NCI-H2171 (cell line): ENCODE measurements at regions not wholly inside any gene's neighbourhood (a gene's known extent, or its start where the extent isn't known, plus 50 kb on each side); places are given as distances from the start of the nearest gene placed in this dataset.
A peak's percentile ranks its signal among the peaks of the same experiment; 100 is the strongest.
"Not testable (repeated sequence)": the region's sequence is repeated elsewhere in the genome, so short reads cannot be mapped to it uniquely, and the experiment has no call there.

ENCODE experiments used
- DNase-seq: peaks from one replicate; lab custom pipeline; 2025; lab: John Stamatoyannopoulos, UW

GRCh38 chr15:62643572-62643971, 399.0 kb upstream of the TPM1 start:
- DNase-seq: no peak

DNA sequence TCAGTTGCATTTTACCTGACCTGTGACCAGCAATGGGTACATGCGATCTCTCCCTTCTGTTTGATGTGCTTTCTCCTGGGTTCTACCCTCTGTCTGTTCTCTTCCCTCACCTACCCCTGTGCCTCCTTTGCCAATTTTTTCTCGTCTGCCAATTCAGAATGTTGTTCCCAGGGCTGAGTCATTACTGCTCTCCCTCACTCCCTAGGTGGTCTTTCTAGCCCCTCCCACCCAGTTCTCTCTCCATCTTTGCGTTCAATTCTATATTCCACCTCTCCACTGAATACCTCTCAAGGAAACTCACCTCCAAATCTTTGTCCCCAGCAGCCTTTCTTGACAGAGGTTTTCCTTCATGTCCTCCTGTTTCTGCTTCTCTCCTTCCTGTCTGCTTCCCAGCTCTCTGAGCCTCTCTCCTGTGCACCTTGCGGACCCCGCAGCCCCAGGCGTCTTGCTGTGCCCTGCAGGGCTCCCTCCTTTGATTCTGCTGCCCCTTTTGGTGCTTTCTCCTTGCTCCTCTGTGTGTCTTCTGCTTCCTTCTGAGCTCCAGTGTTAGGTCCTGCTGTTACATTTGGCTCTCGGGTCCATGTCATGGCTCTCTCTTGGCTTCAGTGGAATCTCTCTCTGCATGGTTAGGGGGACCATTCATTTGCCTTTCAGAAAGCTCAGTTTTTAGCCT, 398.2 kb upstream of the TPM1 start:
- DNase-seq: no peak

GRCh38 chr15:62644889-62645742, 397.4 kb upstream of the TPM1 start:
- peak; percentile 73 for DNase-seq

GRCh38 chr15:62647202-62647842, 395.2 kb upstream of the TPM1 start:
- no peak for DNase-seq

- no peak for DNase-seq
Measured at GRCh38 chr15:62647843-62648505, 394.6 kb upstream of the TPM1 start.

DNA sequence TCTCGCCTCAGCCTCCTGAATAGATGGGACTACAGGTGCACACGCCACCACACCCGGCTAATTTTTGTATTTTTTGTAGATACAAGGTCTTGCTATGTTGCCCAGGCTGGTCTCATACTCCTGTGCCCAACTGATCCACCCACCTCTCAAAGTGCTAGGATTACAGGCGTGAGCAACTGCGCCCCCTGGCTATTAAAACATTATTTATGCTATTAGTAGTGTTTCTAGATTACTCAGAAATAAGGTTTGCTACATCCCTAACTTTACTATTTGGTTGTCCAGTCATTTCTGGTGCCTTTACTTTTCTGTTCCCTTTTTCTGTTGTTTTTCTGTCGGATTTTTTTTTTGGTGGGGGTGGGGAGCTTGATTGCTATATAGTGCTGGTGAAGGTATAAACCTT, 393.6 kb upstream of the TPM1 start:
- no peak for DNase-seq

- DNase-seq: no peak
Measured at GRCh38 chr15:62649793-62650420, 392.6 kb upstream of the TPM1 start.

DNA sequence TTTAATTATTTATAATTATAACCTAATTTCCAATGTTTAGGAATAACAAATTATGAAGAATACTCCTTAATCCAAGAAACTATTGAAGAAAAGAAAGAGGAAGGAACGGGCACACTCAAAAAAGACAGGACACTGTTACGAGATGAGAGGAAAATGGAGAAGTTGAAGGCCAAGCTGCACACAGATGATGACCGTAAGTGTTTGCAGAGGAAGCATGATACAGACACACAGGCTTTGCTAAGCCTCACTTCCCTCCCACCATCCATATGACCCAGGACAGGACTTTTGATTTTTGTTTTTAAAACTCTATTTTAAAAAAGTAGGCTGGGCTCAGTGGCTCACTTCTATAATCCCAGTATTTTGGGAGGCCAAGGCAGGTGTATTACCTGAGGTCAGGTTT, 389.4 kb upstream of the TPM1 start:
- no peak for DNase-seq

GRCh38 chr15:62656071-62656470, 386.5 kb upstream of the TPM1 start:
- DNase-seq: no peak

DNA sequence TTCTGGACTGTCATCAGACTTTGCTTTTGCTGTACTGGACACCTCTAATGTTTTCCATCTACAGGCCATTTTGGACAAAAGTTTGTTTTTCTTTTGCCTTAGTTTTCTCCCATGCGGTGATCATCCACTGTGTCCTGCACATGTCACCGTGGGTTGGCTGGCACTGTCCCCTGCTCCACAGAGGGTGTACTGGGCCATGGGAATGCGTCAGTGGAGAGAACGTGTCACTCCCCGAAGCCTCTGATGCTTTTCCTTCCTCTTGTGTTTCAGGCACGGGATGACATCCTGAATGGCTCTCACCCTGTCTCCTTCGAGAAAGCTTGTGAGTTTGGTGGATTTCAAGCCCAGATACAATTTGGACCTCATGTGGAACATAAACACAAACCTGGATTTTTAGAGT, 385.0 kb upstream of the TPM1 start:
- DNase-seq: not testable (repeated sequence)

GRCh38 chr15:62658498-62658897, 384.0 kb upstream of the TPM1 start:
- DNase-seq: no peak

DNA sequence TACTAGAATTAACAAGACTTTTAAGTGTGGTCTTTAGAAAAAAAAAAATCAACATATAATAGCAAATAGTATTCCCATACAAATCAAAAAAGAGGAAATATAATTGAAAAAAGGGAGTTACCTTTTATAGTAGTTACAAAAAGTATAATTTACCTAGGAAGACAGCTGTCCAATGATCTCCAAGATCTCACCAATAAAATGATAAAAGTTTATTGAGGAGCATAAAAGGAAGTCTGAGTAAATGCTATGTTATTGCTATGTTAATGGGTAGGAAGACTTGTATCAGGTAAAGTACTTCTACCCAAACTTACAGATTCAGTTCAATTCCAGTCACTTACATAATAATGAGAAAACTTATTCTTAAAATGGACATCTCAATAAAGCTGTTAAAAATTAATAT, 379.0 kb upstream of the TPM1 start:
- DNase-seq: no peak

DNA sequence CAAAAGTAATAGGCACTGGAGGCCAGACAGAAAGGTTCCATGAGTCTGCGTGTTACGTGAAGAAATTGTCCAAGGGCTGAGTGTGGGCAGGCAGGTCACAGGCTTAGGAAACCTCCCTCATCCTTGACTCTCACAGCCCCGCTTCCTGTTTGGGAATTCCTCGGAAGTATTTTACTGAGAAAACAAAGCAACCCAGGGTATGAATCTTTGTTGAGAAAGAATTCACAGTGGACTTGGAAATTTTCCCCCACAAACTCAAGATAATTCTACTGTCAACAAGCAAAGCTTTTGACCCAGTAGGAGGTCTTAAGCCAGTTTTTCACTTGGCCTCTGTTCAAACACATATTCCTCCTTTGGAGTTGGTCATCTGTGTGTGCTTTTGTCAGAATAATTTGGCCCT, 377.1 kb upstream of the TPM1 start:
- no peak for DNase-seq

GRCh38 chr15:62666046-62666445, 376.5 kb upstream of the TPM1 start:
- DNase-seq: no peak

DNA sequence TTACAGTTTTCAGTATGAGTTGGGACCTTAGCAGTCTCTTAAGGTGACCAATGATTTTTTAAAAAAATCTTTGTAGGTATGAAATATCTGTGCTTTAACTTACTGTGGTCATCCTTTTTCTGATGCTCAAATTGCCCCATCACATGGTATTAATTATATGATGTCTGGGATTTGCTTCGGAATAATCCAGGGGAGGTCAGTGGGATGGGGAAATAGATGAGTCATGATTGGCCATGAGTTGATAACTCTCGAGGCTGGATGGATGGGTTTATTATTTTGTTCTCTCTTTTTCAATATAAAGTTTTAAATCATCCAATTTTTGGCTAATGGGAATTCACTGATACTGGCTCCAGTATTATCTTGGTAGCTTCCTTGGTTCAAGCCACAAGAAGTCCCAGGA, 370.3 kb upstream of the TPM1 start:
- no peak for DNase-seq

- no peak for DNase-seq
Measured at GRCh38 chr15:62676891-62677290, 365.7 kb upstream of the TPM1 start.

DNA sequence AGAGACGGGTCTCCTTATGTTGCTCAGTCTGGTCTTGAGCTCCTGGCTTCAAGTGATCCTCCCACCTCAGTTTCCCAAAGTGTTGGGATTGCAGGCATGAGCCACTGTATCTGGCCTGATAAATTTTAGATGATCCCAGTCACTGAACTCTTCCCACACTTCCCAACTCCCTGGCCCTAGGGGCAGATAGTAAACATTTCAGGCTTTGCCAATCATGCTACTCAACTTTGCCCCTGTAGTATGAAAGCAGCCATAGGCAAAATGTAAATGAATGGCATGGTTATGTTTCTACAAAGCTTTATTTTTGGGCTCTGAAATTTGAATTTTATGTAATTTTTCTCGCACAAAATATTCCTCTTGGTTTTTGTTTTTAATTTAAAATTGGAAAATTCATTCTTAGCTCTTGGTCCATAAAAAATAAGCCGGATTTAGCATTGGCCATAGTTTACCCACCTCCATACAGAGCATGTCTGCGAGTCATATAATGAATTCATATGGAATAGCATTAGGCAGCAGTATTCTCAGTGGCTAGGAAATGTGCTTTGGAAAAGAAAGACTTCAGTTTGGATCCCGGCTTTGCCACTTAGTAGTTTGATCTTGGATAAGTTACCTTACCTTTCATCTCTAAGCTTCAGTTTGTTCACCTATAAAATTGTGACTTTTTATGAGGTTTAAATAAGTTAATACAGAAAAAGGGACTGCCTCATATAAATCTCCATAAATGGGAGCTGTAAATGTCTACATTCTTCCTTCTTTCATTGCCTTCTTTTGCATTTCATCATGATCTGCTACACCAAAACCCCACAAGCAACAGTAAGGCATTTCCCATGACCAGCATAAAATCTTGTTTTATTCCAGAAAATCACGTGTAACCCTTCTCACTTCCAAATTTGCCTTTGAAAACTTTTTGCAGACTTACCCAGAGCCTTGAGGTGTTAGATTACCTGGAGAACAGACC, 360.3 kb upstream of the TPM1 start:
- DNase-seq: no peak

DNA sequence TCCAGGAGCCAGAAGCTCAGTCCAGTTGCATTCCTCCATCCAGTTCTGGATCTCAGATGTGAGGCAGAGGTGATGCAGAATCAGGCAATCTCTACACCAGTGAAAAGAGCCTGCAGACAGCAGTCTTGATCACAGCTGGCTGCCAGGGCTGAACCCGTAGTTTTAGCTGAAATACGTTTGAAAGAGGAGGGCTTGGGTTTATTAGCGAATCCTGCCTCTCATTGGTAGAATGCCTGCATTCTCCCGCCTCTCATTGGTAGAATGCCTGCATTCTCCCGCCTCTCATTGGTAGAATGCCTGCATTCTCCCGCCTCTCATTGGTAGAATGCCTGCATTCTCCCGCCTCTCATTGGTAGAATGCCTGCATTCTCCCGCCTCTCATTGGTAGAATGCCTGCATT, 359.4 kb upstream of the TPM1 start:
- not testable (repeated sequence) for DNase-seq

GRCh38 chr15:62684123-62684808, 358.3 kb upstream of the TPM1 start:
- DNase-seq: no peak

GRCh38 chr15:62691008-62691407, 351.5 kb upstream of the TPM1 start:
- no peak for DNase-seq
